ENCODE measurements at regions not wholly inside any gene's neighbourhood (a gene's known extent, or its start where the extent isn't known, plus 50 kb on each side); places are given as distances from the start of the nearest gene placed in this dataset.
A peak's percentile ranks its signal among the peaks of the same experiment; 100 is the strongest.

- no peak overlapping the region for H4K12ac ChIP-seq (ENCODE audit: low read depth, low read length)
- no peak overlapping the region for H2AFZ ChIP-seq (ENCODE audit: insufficient read depth, low read length, poor library complexity)
- H2BK120ac ChIP-seq (ENCODE audit: insufficient read depth, low read length, poor library complexity): no peak overlapping the region
- no peak overlapping the region for H3K27ac ChIP-seq (ENCODE audit: low read depth, low read length)
- no peaks in the 10 kb centered on the region for H3K79me1 ChIP-seq (ENCODE audit: low read length)
- no peaks in the 10 kb centered on the region for H3K79me2 ChIP-seq (ENCODE audit: control insufficient read depth, insufficient read depth, low read length, poor library complexity)
- H3K14ac ChIP-seq (ENCODE audit: low read length): no peak overlapping the region
- no peak for DNase-seq
- no peak overlapping the region for H4K8ac ChIP-seq (ENCODE audit: low read depth, low read length)
- H3K4me2 ChIP-seq (ENCODE audit: low read length): no peak overlapping the region
- no peak overlapping the region for H3K4ac ChIP-seq (ENCODE audit: low read depth, low read length)
- H3K23ac ChIP-seq (ENCODE audit: low read length): no peak overlapping the region
- H3K36me3 ChIP-seq (ENCODE audit: control insufficient read depth in 1 of 2, insufficient read depth in 2 of 2, low read length in 2 of 2): no peaks in the 10 kb centered on the region
- H3K9me3 ChIP-seq (ENCODE audit: insufficient read depth, low read depth, low read length): no peaks in the 10 kb centered on the region
- no peak overlapping the region for H4K91ac ChIP-seq (ENCODE audit: low read depth, low read length)
- no peak overlapping the region for H3K9ac ChIP-seq (ENCODE audit: low read length)
- H2AK5ac ChIP-seq (ENCODE audit: low read length): no peak overlapping the region
- H3K4me3 ChIP-seq (ENCODE audit: low read depth, low read length): no peak overlapping the region
- H2BK5ac ChIP-seq (ENCODE audit: low read depth, low read length, poor library complexity): no peak overlapping the region
- no CpG with 5 or more reads among the region's 4 CpGs for WGBS (ENCODE audit: extremely low coverage, insufficient coverage, insufficient read length)
- H3K18ac ChIP-seq (ENCODE audit: low read length): no peak overlapping the region
- H3K4me1 ChIP-seq (ENCODE audit: control insufficient read depth in 1 of 2, insufficient read depth in 2 of 2, low read length in 2 of 2): no peaks in the 10 kb centered on the region
- H3K27me3 ChIP-seq (ENCODE audit: insufficient read depth, low read length): no peaks in the 10 kb centered on the region
- no peak overlapping the region for H2BK12ac ChIP-seq (ENCODE audit: low read length)
These were observed 456.5 kb downstream of the METTL4 start for GRCh38 chr18:2114765-2115164.

GRCh38 chr18:2121224-2121623 lies 450.1 kb downstream of the METTL4 start:
- Histone ChIP-seq H3K4me1 (ENCODE audit: control insufficient read depth in 1 of 2, insufficient read depth in 2 of 2, low read length in 2 of 2) (no peaks in the 10 kb centered on the region), H3K27me3 (ENCODE audit: insufficient read depth, low read length) (no peaks in the 10 kb centered on the region), H3K9ac (ENCODE audit: low read length) (no peak overlapping the region), H3K14ac (ENCODE audit: low read length) (no peak overlapping the region), H4K8ac (ENCODE audit: low read depth, low read length) (no peak overlapping the region), H3K23ac (ENCODE audit: low read length) (no peak overlapping the region), H2BK5ac (ENCODE audit: low read depth, low read length, poor library complexity) (no peak overlapping the region), H3K36me3 (ENCODE audit: control insufficient read depth in 1 of 2, insufficient read depth in 2 of 2, low read length in 2 of 2) (no peaks in the 10 kb centered on the region), H3K79me1 (ENCODE audit: low read length) (no peaks in the 10 kb centered on the region), H2AK5ac (ENCODE audit: low read length) (no peak overlapping the region), H3K18ac (ENCODE audit: low read length) (no peak overlapping the region), H3K27ac (ENCODE audit: low read depth, low read length) (no peak overlapping the region), H2AFZ (ENCODE audit: insufficient read depth, low read length, poor library complexity) (no peak overlapping the region), H3K4ac (ENCODE audit: low read depth, low read length) (no peak overlapping the region), H3K79me2 (ENCODE audit: control insufficient read depth, insufficient read depth, low read length, poor library complexity) (no peaks in the 10 kb centered on the region), H4K91ac (ENCODE audit: low read depth, low read length) (no peak overlapping the region), H4K12ac (ENCODE audit: low read depth, low read length) (no peak overlapping the region), H3K4me3 (ENCODE audit: low read depth, low read length) (no peak overlapping the region), H2BK12ac (ENCODE audit: low read length) (no peak overlapping the region), H3K9me3 (ENCODE audit: insufficient read depth, low read depth, low read length) (no peaks in the 10 kb centered on the region), H3K4me2 (ENCODE audit: low read length) (no peak overlapping the region), H2BK120ac (ENCODE audit: insufficient read depth, low read length, poor library complexity) (no peak overlapping the region)
- no CpG with 5 or more reads among the region's 3 CpGs for WGBS (ENCODE audit: extremely low coverage, insufficient coverage, insufficient read length)
- DNase-seq: no peak

GRCh38 chr18:2123077-2123476 lies 448.2 kb downstream of the METTL4 start:
- Histone ChIP-seq H2BK12ac (ENCODE audit: low read length) (no peak overlapping the region), H2BK5ac (ENCODE audit: low read depth, low read length, poor library complexity) (no peak overlapping the region), H3K9me3 (ENCODE audit: insufficient read depth, low read depth, low read length) (no peaks in the 10 kb centered on the region), H3K79me1 (ENCODE audit: low read length) (no peaks in the 10 kb centered on the region), H3K36me3 (ENCODE audit: control insufficient read depth in 1 of 2, insufficient read depth in 2 of 2, low read length in 2 of 2) (no peaks in the 10 kb centered on the region), H3K23ac (ENCODE audit: low read length) (no peak overlapping the region), H3K4ac (ENCODE audit: low read depth, low read length) (no peak overlapping the region), H3K79me2 (ENCODE audit: control insufficient read depth, insufficient read depth, low read length, poor library complexity) (no peaks in the 10 kb centered on the region), H4K91ac (ENCODE audit: low read depth, low read length) (no peak overlapping the region), H4K12ac (ENCODE audit: low read depth, low read length) (no peak overlapping the region), H2BK120ac (ENCODE audit: insufficient read depth, low read length, poor library complexity) (no peak overlapping the region), H3K27ac (ENCODE audit: low read depth, low read length) (no peak overlapping the region), H3K9ac (ENCODE audit: low read length) (no peak overlapping the region), H3K4me2 (ENCODE audit: low read length) (no peak overlapping the region), H3K18ac (ENCODE audit: low read length) (no peak overlapping the region), H3K27me3 (ENCODE audit: insufficient read depth, low read length) (no peaks in the 10 kb centered on the region), H4K8ac (ENCODE audit: low read depth, low read length) (no peak overlapping the region), H3K4me3 (ENCODE audit: low read depth, low read length) (no peak overlapping the region), H3K4me1 (ENCODE audit: control insufficient read depth in 1 of 2, insufficient read depth in 2 of 2, low read length in 2 of 2) (no peaks in the 10 kb centered on the region), H2AFZ (ENCODE audit: insufficient read depth, low read length, poor library complexity) (no peak overlapping the region), H3K14ac (ENCODE audit: low read length) (no peak overlapping the region), H2AK5ac (ENCODE audit: low read length) (no peak overlapping the region)
- peak in 1 of 2 donors; percentile 19 for DNase-seq
- no CpG with 5 or more reads among the region's 2 CpGs for WGBS (ENCODE audit: extremely low coverage, insufficient coverage, insufficient read length)

GRCh38 chr18:2134364-2134763 lies 436.9 kb downstream of the METTL4 start:
- Histone ChIP-seq H4K8ac (ENCODE audit: low read depth, low read length) (no peak overlapping the region), H2BK120ac (ENCODE audit: insufficient read depth, low read length, poor library complexity) (no peak overlapping the region), H2BK5ac (ENCODE audit: low read depth, low read length, poor library complexity) (no peak overlapping the region), H3K79me1 (ENCODE audit: low read length) (no peaks in the 10 kb centered on the region), H3K27me3 (ENCODE audit: insufficient read depth, low read length) (no peaks in the 10 kb centered on the region), H3K9ac (ENCODE audit: low read length) (no peak overlapping the region), H3K4ac (ENCODE audit: low read depth, low read length) (no peak overlapping the region), H3K18ac (ENCODE audit: low read length) (no peak overlapping the region), H4K91ac (ENCODE audit: low read depth, low read length) (no peak overlapping the region), H3K36me3 (ENCODE audit: control insufficient read depth in 1 of 2, insufficient read depth in 2 of 2, low read length in 2 of 2) (no peaks in the 10 kb centered on the region), H3K9me3 (ENCODE audit: insufficient read depth, low read depth, low read length) (no peaks in the 10 kb centered on the region), H2AFZ (ENCODE audit: insufficient read depth, low read length, poor library complexity) (no peak overlapping the region), H4K12ac (ENCODE audit: low read depth, low read length) (no peak overlapping the region), H2BK12ac (ENCODE audit: low read length) (no peak overlapping the region), H3K27ac (ENCODE audit: low read depth, low read length) (no peak overlapping the region), H3K4me2 (ENCODE audit: low read length) (no peak overlapping the region), H3K4me1 (ENCODE audit: control insufficient read depth in 1 of 2, insufficient read depth in 2 of 2, low read length in 2 of 2) (no peaks in the 10 kb centered on the region), H3K14ac (ENCODE audit: low read length) (no peak overlapping the region), H3K79me2 (ENCODE audit: control insufficient read depth, insufficient read depth, low read length, poor library complexity) (no peaks in the 10 kb centered on the region), H3K4me3 (ENCODE audit: low read depth, low read length) (no peak overlapping the region), H2AK5ac (ENCODE audit: low read length) (no peak overlapping the region), H3K23ac (ENCODE audit: low read length) (no peak overlapping the region)
- DNase-seq: no peak

All from trophoblast cell (in vitro differentiated cells and primary cell).